ENCODE measurements at regions not wholly inside any gene's neighbourhood (a gene's known extent, or its start where the extent isn't known, plus 50 kb on each side); places are given as distances from the start of the nearest gene placed in this dataset.

GRCh38 chr4:188263321-188263720 is 124.1 kb downstream of the TRIML1 start:
- no peak for TF ChIP-seq POLR2A (IDR thresholded peaks at IDR 0.05)
- TF ChIP-seq, protein P1, sequence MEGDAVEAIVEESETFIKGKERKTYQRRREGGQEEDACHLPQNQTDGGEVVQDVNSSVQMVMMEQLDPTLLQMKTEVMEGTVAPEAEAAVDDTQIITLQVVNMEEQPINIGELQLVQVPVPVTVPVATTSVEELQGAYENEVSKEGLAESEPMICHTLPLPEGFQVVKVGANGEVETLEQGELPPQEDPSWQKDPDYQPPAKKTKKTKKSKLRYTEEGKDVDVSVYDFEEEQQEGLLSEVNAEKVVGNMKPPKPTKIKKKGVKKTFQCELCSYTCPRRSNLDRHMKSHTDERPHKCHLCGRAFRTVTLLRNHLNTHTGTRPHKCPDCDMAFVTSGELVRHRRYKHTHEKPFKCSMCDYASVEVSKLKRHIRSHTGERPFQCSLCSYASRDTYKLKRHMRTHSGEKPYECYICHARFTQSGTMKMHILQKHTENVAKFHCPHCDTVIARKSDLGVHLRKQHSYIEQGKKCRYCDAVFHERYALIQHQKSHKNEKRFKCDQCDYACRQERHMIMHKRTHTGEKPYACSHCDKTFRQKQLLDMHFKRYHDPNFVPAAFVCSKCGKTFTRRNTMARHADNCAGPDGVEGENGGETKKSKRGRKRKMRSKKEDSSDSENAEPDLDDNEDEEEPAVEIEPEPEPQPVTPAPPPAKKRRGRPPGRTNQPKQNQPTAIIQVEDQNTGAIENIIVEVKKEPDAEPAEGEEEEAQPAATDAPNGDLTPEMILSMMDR (IDR thresholded peaks at IDR 0.05): no peak
- no peak for DNase-seq
- Histone ChIP-seq H3K4me3 (no peak overlapping the region), H3K27me3 (no peaks in the 10 kb centered on the region), H3K4me1 (no peaks in the 10 kb centered on the region), H3K27ac (no peak overlapping the region), H3K9me3 (no peaks in the 10 kb centered on the region), H3K36me3 (no peaks in the 10 kb centered on the region)
- intact Hi-C loops (cut with DNase I; ENCODE audit: low total_unique reads): no loop called here

DNA sequence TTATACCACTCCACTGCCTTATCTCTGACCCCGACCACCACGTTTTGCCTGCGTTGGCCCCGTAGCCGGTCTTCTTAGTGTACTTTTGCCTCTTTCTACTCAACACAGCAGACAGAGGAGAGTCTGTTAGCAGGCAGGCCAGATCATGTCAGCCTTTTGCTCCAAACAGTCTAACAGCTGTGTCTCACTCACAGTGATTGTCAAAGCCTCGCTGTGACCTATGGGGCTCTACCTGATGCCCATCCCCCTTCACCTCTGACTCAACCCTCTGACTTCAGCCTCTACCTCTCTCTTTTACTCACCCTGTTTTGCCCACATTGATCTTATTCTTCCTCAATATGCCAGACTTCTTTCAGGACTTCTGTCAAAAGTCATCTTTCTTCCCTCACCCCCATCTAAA is 127.1 kb downstream of the TRIML1 start:
- Histone ChIP-seq H3K9me3 (no peaks in the 10 kb centered on the region), H3K4me3 (no peak overlapping the region), H3K27me3 (no peaks in the 10 kb centered on the region), H3K27ac (no peak overlapping the region), H3K36me3 (no peaks in the 10 kb centered on the region), H3K4me1 (no peaks in the 10 kb centered on the region)
- intact Hi-C loops (cut with DNase I; ENCODE audit: low total_unique reads): no loop called here
- TF ChIP-seq, protein P1 (IDR thresholded peaks at IDR 0.05): no peak
- no peak for TF ChIP-seq POLR2A (IDR thresholded peaks at IDR 0.05)
- no peak for DNase-seq

DNA sequence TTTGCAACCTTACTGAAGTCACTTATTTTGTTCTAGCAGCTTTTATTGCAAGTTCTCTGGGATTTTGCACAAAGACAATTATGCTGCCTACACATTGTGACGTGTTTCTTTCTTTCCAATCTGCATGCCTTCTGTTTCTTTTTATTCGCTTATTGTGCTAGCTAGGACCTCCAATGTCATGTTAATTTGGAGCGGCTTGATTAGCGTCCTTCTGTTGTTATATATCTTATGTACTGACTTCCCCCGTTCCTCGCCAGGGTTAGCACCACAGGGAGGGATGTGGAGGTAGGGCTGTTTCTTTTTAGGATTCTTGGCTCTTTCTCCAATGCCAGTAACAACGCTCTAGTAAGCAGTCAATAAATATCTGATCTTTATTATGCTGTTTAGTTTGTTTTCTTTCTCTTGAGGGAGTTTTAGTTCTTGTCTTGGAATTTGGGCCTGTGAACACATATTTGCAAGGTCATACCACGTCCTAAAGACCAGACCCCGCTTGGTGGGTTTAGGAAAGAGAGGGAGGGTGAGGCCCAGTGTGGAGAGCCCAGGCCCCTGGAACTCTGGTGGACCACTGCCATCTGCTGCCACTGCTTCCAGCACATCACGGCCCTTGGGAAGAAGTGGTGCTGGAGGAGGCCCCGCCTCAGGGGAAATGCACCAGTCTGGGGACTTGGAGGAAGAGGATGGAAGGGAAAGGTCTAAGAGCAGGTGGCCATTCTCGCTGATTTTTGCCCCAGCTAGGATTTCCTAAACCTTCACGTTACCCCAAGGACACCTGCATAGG is 129.1 kb downstream of the TRIML1 start:
- intact Hi-C loops (cut with DNase I; ENCODE audit: low total_unique reads): no loop called here
- Histone ChIP-seq H3K36me3 (no peaks in the 10 kb centered on the region), H3K4me3 (no peak overlapping the region), H3K27ac (no peak overlapping the region), H3K27me3 (no peaks in the 10 kb centered on the region), H3K9me3 (no peaks in the 10 kb centered on the region), H3K4me1 (no peaks in the 10 kb centered on the region)
- DNase-seq: no peak
- TF ChIP-seq POLR2A (IDR thresholded peaks at IDR 0.05): no peak
- TF ChIP-seq, protein P1 (IDR thresholded peaks at IDR 0.05): no peak

DNA sequence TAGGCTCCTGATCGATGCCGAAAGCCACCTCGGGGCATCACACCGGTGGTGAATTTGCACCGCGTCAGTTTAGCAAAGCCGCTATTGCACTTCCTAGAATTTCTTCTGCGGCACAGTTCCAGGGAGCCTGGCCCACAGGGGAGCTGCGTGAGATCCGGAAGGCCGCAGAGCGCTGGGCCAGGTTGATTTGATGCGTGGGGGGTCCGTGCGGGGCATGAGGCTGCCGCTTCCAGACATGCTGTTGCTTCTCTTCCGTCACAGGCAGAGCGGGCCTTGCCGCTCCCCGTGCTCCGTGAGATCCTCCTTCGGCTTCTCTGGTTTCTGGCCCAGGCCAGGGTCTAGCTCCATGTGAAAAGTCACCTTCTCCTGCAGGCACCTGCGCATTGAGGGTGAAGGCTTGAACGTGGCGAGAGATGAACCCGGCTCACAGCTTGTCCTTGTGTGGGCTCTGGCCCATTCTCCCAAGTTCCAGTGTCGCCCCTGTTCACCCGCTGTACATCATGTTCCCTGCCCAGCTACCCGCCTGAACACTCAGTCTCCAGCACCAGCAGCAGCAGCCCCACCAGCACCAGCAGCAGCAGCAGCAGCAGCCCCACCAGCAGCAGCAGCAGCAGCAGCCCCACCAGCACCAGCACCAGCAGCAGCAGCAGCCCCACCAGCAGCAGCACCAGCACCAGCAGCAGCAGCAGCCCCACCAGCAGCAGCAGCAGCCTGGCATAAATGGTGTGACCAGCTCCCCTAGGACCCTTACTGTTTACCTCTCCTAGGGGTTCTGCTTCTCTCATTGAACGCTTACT is 131.2 kb downstream of the TRIML1 start:
- H3K36me3 ChIP-seq: no peaks in the 10 kb centered on the region
- no peak for TF ChIP-seq POLR2A (IDR thresholded peaks at IDR 0.05)
- TF ChIP-seq, protein P1 (IDR thresholded peaks at IDR 0.05): no peak
- H3K4me1 ChIP-seq: no peaks in the 10 kb centered on the region
- no peak for DNase-seq
- no peaks in the 10 kb centered on the region for H3K27me3 ChIP-seq
- no peak overlapping the region for H3K27ac ChIP-seq
- no peaks in the 10 kb centered on the region for H3K9me3 ChIP-seq
- intact Hi-C loops (cut with DNase I; ENCODE audit: low total_unique reads): no loop called here
- no peak overlapping the region for H3K4me3 ChIP-seq

- Histone ChIP-seq H3K36me3 (no peaks in the 10 kb centered on the region), H3K4me3 (no peak overlapping the region), H3K27ac (no peak overlapping the region), H3K4me1 (no peaks in the 10 kb centered on the region), H3K9me3 (no peaks in the 10 kb centered on the region), H3K27me3 (no peaks in the 10 kb centered on the region)
- intact Hi-C loops (cut with DNase I; ENCODE audit: low total_unique reads): no loop called here
- DNase-seq: no peak
- TF ChIP-seq, protein P1 (IDR thresholded peaks at IDR 0.05): no peak
- TF ChIP-seq POLR2A (IDR thresholded peaks at IDR 0.05): no peak
Measured at GRCh38 chr4:188275686-188276085, 136.4 kb downstream of the TRIML1 start.
